GM19395 (cell line): ENCODE measurements at regions not wholly inside any gene's neighbourhood (a gene's known extent, or its start where the extent isn't known, plus 50 kb on each side); places are given as distances from the start of the nearest gene placed in this dataset.
"Not testable (repeated sequence)": the region's sequence is repeated elsewhere in the genome, so short reads cannot be mapped to it uniquely, and the experiment has no call there.

Experiments
- ATAC-seq: cut with Tn5 transposase; IDR thresholded peaks from one replicate; pipeline ENCODE4 v1.9.1; 2021; ENCODE audit warnings: mild to moderate bottlenecking, moderate library complexity; ENCODE audit not compliant: unreplicated experiment

DNA sequence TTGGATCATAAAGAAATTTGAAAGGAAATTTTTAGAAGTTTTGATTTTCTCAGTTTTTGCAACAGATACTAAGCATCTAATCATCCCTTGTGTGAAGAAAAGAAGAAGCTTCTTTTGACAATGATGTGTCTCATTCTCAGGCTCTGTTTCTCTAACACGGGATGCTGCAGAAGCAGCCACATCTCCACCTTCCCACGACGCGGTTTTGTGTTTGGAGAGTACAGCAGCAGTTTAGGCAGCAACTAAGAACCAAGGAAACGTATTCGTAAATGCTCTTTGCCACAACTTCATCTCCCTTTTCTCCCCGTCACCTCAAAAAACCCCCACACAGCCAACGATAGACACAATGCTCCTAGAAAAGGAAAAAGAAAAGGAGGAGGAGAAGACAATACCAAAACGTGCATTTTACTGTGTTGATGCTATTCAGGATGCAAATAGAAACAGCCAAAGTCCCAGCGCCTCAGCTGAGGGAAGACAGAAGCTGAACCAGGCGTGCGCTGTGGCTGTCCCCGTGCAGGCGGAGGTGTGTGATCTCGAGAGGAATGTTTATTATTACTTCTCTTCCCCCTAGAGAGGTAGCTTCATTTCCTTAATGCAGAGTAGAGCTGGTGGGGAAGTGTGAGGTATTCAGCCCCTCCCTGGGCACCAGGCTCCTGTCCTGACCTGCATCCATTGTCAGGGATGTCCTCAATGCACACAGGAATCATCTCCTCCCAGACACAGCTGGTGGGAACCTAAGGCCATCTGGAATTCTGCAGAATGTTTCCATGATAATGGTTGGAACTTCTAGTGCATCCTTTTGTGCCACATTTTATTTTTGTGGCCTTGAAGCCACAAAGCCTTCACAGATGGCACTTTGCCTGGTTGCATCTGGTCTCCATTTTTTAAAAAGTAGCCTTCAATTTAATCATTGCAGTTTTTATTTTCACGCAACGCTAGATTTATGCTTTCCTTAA, 174.6 kb upstream of the KLF6 start:
- ATAC-seq: no peak

DNA sequence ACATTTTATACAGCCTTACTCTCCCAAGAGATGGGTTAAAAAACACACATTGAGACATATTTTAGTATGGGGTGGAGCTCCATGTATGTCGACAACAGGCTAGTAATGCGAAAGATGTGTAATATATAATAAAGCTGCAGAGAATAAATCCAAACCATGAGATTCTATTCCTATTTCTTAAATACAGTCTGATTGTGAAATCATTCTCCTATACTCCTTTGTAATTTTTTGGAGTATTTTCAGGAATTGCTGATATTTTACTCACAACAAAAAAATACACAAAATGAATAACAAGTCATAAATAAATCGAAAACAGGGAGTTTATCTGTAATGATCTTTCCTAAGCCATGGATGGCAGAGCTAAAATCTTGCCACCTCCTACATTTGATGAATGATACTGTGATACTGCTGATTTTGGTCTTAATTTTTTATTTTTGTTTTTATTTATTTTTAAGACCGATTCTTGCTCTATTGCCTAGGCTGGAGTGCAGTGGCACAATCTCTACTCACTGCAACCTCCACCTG, 173.5 kb upstream of the KLF6 start:
- no peak for ATAC-seq

DNA sequence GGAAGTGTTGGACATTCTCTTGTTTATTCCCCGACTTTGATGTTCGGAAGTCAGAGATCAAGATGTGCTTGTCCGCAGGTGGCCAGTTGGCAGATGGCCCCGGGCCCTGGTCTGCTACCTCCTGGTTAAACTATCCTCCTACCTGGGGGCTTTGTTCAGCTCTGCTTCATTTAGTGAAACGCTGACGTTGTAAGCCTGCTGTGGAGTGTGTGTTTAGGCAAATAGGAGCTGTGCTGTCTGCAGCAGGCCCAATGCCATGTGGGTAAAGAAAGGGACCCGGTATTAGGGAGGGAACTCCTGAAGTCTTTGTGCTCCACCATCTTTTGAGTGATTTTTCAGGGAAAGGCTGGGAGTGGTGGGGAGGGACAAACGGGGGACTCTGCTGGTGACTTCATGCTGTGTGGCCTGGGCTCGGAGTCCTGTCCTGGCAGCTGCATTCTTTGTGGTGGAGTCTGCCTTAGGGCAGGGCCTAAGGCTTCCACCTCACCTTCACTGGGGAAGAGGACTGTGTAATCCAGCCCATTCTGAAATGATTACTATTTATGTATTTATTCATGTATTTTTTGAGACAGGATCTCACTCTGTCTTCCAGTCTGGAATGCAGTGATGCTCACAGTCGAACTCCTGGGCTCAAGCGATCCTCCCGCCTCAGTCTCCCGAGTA, 171.1 kb upstream of the KLF6 start:
- ATAC-seq: no peak

GRCh38 chr10:3955493-3955892, 170.5 kb upstream of the KLF6 start:
- no peak for ATAC-seq

DNA sequence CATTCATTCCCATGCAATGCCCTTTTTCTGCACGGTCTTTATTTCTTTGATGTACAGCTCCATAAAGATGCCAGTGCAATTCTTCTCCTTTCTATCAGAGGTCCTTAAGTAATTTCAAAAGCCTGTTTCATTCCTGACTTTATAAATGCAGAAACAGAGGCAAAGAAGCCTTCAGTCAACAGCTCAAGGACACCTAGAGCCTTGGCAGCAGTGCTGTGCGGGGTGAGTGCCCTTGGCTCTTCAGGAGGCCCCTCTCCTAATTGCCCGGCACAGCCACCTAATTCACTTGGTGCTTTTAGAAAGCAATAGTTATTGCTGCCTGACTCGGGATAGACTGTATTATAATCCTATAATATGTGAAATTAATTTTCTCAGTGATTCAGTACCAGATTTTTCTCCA, 169.6 kb upstream of the KLF6 start:
- ATAC-seq: no peak

GRCh38 chr10:3954007-3954406, 169.0 kb upstream of the KLF6 start:
- not testable (repeated sequence) for ATAC-seq

- ATAC-seq: no peak
Measured at GRCh38 chr10:3951993-3952392, 167.0 kb upstream of the KLF6 start.

- no peak for ATAC-seq
Measured at GRCh38 chr10:3950676-3951275, 165.8 kb upstream of the KLF6 start.

DNA sequence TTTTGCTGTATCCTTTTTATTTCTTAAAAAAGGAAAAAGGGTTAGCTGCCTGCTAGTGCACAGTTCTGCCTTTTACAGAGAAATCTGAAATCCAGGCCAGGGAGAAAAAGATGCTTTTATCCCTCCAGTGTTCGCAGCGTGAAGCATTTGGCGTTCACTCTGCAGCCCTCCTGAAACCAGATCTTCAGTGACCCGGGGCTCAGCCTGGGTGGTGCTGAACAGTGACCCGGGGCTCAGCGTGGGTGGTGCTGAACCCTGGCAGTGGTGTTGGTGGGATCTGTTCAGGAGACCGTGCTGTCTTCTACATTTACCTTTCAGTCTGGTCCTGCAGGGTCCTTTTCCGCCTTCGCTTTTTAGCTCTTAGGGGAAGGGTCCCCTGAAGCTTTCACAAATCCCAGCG, 164.7 kb upstream of the KLF6 start:
- ATAC-seq: no peak

- ATAC-seq: no peak
Measured at GRCh38 chr10:3948843-3949242, 163.8 kb upstream of the KLF6 start.

GRCh38 chr10:3946234-3947229, 161.5 kb upstream of the KLF6 start:
- ATAC-seq: no peak

DNA sequence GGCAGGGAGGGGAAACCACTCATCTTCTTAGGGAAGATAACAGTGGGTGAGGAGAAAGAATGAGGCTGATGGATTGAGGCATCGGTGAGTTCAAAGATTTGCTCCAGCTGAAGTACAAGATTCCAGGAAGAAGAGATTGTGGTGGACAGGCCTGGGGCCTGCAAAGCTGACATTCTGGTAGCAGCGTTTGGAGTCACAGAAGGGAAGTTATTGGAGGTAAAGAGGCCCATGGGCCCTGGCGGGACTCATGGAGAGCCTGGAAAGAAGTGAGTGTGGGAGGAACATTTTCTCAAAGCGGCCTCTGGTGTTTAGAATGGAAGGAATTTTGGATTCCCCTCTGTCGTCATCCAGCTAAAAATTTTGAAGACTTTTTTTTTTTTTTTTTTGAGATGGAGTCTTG, 160.0 kb upstream of the KLF6 start:
- no peak for ATAC-seq

DNA sequence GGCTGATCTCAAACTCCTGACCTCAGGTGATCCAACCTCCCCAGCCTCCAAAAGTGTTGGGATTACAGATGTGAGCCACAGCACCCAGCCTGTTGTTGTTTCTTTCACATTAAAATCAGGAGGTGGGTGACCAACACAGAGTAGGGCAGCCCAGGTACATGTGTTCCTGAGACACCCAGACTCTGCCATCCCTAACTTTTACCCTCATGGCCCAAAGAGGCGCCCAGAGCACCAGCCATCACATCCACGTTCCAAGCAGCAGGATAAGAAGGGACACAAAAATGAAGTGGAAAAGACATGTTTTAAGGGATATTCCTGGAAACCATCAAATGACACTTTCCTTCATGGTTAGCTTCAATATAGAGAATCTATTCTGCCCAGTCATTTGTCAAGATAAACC, 159.6 kb upstream of the KLF6 start:
- ATAC-seq: no peak

- ATAC-seq: no peak
Measured at GRCh38 chr10:3943695-3944257, 158.8 kb upstream of the KLF6 start.

GRCh38 chr10:3942937-3943489, 158.0 kb upstream of the KLF6 start:
- ATAC-seq: no peak

GRCh38 chr10:3941676-3942075, 156.7 kb upstream of the KLF6 start:
- no peak for ATAC-seq

GRCh38 chr10:3936422-3937040, 151.5 kb upstream of the KLF6 start:
- no peak for ATAC-seq

GRCh38 chr10:3935933-3936359, 150.9 kb upstream of the KLF6 start:
- no peak for ATAC-seq

DNA sequence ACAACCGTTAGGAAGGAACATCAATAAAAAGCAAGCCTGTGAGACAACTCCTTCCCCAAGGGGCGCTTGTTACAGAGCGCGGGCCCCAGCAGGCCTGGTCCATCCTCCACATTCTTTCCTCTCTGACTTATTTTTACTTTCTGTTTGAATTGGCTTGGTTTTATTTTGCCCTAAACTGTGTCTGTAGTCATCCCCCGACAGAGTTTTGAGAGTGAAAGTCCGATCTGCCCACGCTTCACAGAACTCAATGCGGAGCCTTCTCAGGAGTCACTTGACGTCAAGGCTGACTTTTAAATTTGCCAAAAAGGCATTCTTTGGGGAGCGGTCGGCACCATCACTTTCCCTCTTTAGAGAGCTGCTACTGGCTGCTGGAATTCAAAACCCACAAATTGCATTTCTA, 150.1 kb upstream of the KLF6 start:
- ATAC-seq: peak; percentile 100
